Mammary epithelial cell (primary cell): ENCODE measurements at regions not wholly inside any gene's neighbourhood (a gene's known extent, or its start where the extent isn't known, plus 50 kb on each side); places are given as distances from the start of the nearest gene placed in this dataset.

Source experiments
- EZH2 ChIP-seq: IDR thresholded peaks from 2 replicates; pipeline ENCODE4 v1.6.1; 2012; ENCODE audit warnings: low read length, inconsistent platforms, borderline replicate concordance
- TF ChIP-seq, protein P1 (sequence below), 2 donors: IDR thresholded peaks in 1 of 2; conservative IDR thresholded peaks in 1 of 2; 2 replicates each; pipeline ENCODE4 v1.5.1; 2011 to 2012; ENCODE audit warnings: inconsistent platforms in 2 of 2, low read length in 2 of 2, mild to moderate bottlenecking in 2 of 2, control low read depth in 1 of 2, low read depth in 1 of 2; ENCODE audit not compliant: insufficient read depth in 1 of 2; ENCODE audit errors: extremely low read depth in 1 of 2

DNA sequence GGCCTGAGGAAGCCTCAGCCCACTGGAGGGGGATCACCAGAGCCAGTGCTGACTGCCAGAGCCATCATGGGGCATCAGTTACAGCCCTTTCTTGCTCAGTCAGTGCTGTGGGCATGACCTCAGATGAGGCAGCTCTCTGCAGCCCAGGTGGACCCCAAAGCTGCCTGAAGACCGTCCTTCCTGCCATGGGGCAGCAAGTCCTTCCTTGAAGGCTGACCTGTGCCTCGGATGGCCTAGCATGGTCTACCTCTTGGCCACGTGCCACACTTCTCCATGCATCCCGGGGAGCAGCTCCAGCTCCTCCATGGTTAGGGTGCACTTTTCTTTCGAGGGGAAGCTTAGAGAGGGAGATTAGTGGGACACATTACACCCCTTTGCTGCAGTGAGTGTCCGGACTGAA, 233.4 kb downstream of the VAPA start:
- TF ChIP-seq, protein P1, sequence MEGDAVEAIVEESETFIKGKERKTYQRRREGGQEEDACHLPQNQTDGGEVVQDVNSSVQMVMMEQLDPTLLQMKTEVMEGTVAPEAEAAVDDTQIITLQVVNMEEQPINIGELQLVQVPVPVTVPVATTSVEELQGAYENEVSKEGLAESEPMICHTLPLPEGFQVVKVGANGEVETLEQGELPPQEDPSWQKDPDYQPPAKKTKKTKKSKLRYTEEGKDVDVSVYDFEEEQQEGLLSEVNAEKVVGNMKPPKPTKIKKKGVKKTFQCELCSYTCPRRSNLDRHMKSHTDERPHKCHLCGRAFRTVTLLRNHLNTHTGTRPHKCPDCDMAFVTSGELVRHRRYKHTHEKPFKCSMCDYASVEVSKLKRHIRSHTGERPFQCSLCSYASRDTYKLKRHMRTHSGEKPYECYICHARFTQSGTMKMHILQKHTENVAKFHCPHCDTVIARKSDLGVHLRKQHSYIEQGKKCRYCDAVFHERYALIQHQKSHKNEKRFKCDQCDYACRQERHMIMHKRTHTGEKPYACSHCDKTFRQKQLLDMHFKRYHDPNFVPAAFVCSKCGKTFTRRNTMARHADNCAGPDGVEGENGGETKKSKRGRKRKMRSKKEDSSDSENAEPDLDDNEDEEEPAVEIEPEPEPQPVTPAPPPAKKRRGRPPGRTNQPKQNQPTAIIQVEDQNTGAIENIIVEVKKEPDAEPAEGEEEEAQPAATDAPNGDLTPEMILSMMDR (conservative IDR thresholded peaks at IDR 0.05 in 1 of 2, IDR thresholded peaks at IDR 0.05 in 1 of 2; ENCODE audit: extremely low read depth in 1 of 2, insufficient read depth in 1 of 2, low read depth in 1 of 2, low read length in 2 of 2): no peak
- TF ChIP-seq EZH2: no peak
